Tibial nerve (tissue), 4 donors: ENCODE measurements at regions not wholly inside any gene's neighbourhood (a gene's known extent, or its start where the extent isn't known, plus 50 kb on each side); places are given as distances from the start of the nearest gene placed in this dataset.

Source experiments
- EP300 ChIP-seq, 2 donors: sonication (generic); formaldehyde crosslinking; IDR thresholded peaks; one replicate each; pipeline ENCODE4 v1.6.1; 2017; ENCODE audit warnings: antibody characterized with exemption in 2 of 2, mild to moderate bottlenecking in 1 of 2
- TF ChIP-seq, protein P1 (sequence below), 5 experiments: fragments of 200-600 bp in 3 of 5; fragments of 450-650 bp in 2 of 5; sonication (generic) in 3 of 5; IDR thresholded peaks; one replicate each; pipeline ENCODE4 v1.5.1; 2016 to 2019; ENCODE audit warnings: antibody characterized with exemption in 5 of 5, mild to moderate bottlenecking in 3 of 5, moderate library complexity in 2 of 5

DNA sequence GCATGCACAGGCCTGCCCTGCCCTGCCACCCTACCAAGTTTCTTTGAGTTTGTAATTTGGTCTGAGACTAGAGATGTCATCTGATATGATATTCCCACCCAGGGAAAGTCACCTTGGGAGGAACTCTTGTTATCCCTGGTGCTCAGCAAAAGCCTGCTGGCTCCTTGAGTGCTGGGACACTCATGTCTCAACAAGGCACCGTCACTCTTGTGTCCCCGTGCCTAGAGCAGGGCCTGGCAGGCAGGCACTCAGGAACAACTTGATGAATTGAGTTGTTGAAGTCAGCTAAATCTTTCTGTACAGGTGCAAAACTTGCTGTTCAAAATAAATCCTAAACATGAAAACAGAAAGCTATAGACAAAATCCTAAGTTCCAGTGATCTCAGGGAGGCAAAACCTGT lies 345.4 kb downstream of the KCNRG start:
- TF ChIP-seq, protein P1, sequence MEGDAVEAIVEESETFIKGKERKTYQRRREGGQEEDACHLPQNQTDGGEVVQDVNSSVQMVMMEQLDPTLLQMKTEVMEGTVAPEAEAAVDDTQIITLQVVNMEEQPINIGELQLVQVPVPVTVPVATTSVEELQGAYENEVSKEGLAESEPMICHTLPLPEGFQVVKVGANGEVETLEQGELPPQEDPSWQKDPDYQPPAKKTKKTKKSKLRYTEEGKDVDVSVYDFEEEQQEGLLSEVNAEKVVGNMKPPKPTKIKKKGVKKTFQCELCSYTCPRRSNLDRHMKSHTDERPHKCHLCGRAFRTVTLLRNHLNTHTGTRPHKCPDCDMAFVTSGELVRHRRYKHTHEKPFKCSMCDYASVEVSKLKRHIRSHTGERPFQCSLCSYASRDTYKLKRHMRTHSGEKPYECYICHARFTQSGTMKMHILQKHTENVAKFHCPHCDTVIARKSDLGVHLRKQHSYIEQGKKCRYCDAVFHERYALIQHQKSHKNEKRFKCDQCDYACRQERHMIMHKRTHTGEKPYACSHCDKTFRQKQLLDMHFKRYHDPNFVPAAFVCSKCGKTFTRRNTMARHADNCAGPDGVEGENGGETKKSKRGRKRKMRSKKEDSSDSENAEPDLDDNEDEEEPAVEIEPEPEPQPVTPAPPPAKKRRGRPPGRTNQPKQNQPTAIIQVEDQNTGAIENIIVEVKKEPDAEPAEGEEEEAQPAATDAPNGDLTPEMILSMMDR (IDR thresholded peaks at IDR 0.05) = no peak
- TF ChIP-seq EP300 (IDR thresholded peaks at IDR 0.05) = no peak
